Ishikawa (cell line): ENCODE measurements at regions not wholly inside any gene's neighbourhood (a gene's known extent, or its start where the extent isn't known, plus 50 kb on each side); places are given as distances from the start of the nearest gene placed in this dataset.

Experiments used
- CEBPB ChIP-seq: IDR thresholded peaks from 2 replicates; pipeline ENCODE4 v1.6.1; 2012
- CREB1 ChIP-seq: IDR thresholded peaks from 2 replicates; pipeline ENCODE4 v1.6.1; 2012; ENCODE audit warnings: low read depth
- EP300 ChIP-seq: IDR thresholded peaks from 2 replicates; pipeline ENCODE4 v1.6.1; 2012; ENCODE audit warnings: borderline replicate concordance
- MAX ChIP-seq: IDR thresholded peaks from 2 replicates; pipeline ENCODE4 v1.6.1; 2012
- NFIC ChIP-seq: IDR thresholded peaks from 2 replicates; pipeline ENCODE4 v1.6.1; 2012
- RAD21 ChIP-seq: IDR thresholded peaks from 2 replicates; pipeline ENCODE4 v1.6.1; 2012; ENCODE audit warnings: low read depth
- TAF1 ChIP-seq: IDR thresholded peaks from 2 replicates; pipeline ENCODE4 v1.6.1; 2012; ENCODE audit warnings: low read depth, mild to moderate bottlenecking
- YY1 ChIP-seq: IDR thresholded peaks from 2 replicates; pipeline ENCODE4 v1.6.1; 2012; ENCODE audit warnings: low read depth
- TF ChIP-seq, protein P1 (sequence below): IDR thresholded peaks from 2 replicates; pipeline ENCODE4 v1.6.1; 2012; ENCODE audit warnings: low read depth, mild to moderate bottlenecking

GRCh38 chr7:17613338-17614041 lies 315.0 kb downstream of the AHR start:
- TF ChIP-seq RAD21 (no peak), CREB1 (no peak), YY1 (no peak), MAX (no peak), CEBPB (no peak), TAF1 (no peak), EP300 (no peak), NFIC (no peak)
- TF ChIP-seq, protein P1, sequence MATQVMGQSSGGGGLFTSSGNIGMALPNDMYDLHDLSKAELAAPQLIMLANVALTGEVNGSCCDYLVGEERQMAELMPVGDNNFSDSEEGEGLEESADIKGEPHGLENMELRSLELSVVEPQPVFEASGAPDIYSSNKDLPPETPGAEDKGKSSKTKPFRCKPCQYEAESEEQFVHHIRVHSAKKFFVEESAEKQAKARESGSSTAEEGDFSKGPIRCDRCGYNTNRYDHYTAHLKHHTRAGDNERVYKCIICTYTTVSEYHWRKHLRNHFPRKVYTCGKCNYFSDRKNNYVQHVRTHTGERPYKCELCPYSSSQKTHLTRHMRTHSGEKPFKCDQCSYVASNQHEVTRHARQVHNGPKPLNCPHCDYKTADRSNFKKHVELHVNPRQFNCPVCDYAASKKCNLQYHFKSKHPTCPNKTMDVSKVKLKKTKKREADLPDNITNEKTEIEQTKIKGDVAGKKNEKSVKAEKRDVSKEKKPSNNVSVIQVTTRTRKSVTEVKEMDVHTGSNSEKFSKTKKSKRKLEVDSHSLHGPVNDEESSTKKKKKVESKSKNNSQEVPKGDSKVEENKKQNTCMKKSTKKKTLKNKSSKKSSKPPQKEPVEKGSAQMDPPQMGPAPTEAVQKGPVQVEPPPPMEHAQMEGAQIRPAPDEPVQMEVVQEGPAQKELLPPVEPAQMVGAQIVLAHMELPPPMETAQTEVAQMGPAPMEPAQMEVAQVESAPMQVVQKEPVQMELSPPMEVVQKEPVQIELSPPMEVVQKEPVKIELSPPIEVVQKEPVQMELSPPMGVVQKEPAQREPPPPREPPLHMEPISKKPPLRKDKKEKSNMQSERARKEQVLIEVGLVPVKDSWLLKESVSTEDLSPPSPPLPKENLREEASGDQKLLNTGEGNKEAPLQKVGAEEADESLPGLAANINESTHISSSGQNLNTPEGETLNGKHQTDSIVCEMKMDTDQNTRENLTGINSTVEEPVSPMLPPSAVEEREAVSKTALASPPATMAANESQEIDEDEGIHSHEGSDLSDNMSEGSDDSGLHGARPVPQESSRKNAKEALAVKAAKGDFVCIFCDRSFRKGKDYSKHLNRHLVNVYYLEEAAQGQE: no peak
